HG03045 (cell line): ENCODE measurements at regions not wholly inside any gene's neighbourhood (a gene's known extent, or its start where the extent isn't known, plus 50 kb on each side); places are given as distances from the start of the nearest gene placed in this dataset.
"Not testable (repeated sequence)": the region's sequence is repeated elsewhere in the genome, so short reads cannot be mapped to it uniquely, and the experiment has no call there.

Experiments used
- ATAC-seq: cut with Tn5 transposase; IDR thresholded peaks from one replicate; pipeline ENCODE4 v1.9.1; 2021; ENCODE audit warnings: mild to moderate bottlenecking, moderate library complexity; ENCODE audit not compliant: unreplicated experiment

- no peak for ATAC-seq
Measured at GRCh38 chr11:38060920-38061319, 1462.9 kb upstream of the RAG2 start.

DNA sequence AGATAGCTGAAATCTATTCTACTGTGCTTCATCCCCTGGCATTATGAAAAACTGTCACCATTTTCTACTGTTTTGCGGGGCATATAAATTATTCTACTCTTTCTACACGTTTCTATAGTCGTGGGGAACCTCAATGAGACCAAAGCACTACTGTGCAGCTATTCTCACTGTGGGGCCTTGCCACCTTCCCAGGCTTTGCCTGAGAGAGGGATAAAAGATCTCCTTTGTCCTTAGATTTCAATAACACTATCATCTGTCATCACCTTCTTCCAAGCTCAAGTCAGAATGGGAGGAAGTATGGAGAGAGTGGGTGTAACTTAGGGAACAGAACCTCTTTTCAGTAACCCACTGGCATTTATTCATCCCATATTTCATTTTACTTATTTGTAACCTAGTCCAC is 1462.1 kb upstream of the RAG2 start:
- no peak for ATAC-seq

GRCh38 chr11:38046571-38047135 is 1448.6 kb upstream of the RAG2 start:
- no peak for ATAC-seq

GRCh38 chr11:38043060-38043459 is 1445.0 kb upstream of the RAG2 start:
- ATAC-seq, result no peak

- ATAC-seq, result no peak
Measured at GRCh38 chr11:38038777-38039176, 1440.7 kb upstream of the RAG2 start.

GRCh38 chr11:38019072-38019775 is 1421.2 kb upstream of the RAG2 start:
- ATAC-seq, result no peak

DNA sequence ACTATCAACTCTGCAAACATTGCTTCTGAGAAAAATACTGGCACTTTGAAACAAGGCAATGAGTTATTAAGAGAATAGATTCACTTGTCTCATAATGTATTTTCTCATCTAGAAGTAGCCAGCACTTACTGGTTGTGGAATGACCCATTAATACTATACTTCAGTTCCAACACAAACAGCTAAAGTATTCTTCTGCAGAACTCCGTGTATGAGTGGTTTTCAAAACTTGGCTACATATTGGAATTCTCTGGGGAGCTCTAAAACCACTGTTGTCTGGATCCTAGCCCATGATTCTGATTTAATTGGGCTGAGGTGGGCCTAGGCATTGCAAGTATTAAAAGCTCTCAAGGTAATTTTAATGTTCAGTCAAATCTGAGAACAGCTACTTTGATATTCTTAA is 1416.4 kb upstream of the RAG2 start:
- no peak for ATAC-seq

- no peak for ATAC-seq
Measured at GRCh38 chr11:38013157-38013556, 1415.1 kb upstream of the RAG2 start.

GRCh38 chr11:38011496-38011895 is 1413.5 kb upstream of the RAG2 start:
- ATAC-seq, result no peak

GRCh38 chr11:38009932-38010331 is 1411.9 kb upstream of the RAG2 start:
- ATAC-seq, result no peak

GRCh38 chr11:38006466-38006865 is 1408.4 kb upstream of the RAG2 start:
- no peak for ATAC-seq

DNA sequence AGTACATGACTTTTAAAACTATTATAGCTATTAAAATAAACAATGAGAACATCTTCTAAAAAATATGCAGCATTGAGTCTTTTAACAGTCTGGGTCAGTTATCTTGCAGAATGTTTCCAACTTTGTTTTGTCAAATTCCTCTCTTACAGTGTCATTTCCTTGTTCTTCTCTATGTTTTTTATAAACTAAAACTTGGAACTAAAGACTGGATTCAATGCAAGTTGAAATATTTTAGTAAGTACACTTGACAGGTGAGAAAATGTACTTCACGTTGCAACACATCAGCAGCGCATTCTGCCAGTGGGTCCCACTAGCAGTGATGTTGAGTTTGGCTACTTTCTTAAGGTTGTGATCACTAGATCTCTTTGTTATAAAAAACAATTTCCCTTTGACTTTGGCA is 1407.6 kb upstream of the RAG2 start:
- no peak for ATAC-seq

DNA sequence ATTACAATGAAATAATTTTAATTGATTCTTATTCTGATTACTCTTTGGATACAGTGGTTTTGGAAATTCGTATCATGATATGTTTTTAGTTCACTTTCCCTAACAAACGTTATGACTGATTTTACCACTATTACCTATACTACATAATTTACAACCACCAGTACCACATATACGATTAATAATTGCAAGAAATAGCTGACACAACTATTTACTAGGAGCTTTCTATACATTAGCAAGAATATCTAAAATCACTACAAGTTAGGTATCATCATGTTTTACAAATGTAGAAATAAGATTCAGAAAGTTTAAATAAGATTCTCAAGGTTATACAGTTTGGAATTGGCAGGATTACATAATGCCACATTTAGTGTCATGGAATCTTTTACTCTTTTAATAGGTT is 1401.1 kb upstream of the RAG2 start:
- ATAC-seq, result no peak

DNA sequence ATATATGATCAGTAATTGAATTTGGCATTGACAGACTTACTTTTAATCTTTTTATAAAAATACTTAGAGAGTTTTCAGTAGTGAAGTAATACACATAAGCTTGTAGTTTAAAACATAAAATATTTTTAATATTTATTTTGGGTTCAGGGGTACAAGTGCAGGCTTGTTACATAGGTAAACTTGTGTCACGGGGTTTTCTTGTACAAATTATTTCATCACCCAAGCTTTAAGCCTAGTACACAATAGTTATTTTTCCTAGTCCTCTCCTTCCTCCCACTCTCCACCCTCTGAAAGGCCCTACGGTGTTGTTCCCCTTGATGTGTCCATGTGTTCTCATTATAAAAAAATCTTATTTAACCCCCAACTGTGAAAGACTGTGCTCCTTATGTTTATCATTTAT is 1397.8 kb upstream of the RAG2 start:
- no peak for ATAC-seq

DNA sequence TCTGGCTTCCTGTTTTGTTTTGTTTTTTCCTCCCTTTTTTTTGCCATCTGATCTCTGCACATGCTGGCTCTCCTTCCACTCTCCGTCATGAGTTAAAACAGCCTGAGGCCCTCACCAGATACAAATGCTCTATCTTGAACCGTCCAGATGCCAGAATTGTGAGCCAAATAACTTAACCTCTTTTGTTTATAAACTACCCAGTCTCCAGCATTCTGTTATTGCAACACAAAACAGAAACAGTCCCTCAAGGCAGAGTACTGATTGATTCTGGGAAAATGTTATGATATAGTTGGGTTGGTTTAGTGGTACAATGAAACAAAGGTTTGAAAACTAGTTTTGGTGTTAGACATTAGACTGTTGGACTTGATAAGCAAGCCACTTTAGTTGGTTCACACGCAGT is 1390.0 kb upstream of the RAG2 start:
- ATAC-seq, result no peak

GRCh38 chr11:37984991-37985390 is 1387.0 kb upstream of the RAG2 start:
- no peak for ATAC-seq

DNA sequence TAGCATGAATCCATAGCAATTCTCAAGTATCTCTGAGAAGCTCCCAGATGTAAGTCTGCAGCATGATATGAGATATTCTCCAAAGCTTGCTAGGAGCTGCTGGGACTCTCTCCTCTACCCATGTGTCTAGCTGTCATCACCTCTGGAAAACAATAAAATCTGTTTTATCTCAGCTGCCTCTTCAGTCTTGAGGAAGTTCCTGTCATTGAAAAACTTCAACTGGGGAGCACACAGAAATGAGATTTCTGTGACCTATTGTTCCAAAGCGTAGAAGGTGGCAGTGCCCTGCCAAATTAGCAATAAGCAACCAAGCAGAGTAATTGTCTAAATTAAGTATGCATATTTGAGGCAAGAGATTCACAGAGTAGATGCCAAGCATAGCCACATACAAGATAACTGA is 1380.6 kb upstream of the RAG2 start:
- ATAC-seq, result no peak

DNA sequence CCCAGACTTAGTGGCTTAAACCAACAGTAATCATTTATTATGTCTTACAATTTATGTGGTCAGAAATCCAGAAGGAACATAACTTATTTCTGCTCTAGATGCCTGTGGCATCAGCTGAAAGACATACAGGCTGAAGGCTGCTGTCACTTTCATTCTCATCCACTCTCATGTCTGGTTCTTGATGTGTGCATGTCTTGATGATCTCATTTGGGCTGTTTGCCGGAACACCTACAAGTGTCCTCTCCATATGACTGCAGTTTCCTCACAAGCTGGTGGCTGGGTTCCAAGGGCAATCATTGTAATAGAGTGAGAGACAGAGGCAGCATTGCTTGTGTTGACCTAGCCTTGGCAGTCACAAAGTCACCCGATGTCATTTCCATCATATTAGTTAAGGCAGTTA is 1375.9 kb upstream of the RAG2 start:
- ATAC-seq, result no peak

DNA sequence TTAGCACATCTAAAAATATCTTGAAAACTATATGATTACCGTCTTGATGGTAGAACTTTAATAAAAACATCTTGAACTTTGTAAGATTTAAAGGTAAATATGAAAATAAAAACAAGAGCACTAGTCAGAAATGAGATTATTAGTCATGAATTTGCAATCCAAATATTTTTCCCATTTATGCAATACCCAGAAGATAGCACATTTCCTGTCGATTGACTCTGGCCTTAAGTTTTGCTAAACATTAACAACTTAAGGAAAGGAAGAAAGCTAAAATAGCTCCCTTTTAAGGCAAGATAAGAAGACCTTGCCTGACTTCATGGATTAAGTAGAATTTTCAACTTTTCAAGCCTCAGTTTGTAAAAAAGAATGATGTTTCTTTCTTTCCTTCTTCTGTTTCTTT is 1374.7 kb upstream of the RAG2 start:
- no peak for ATAC-seq

- not testable (repeated sequence) for ATAC-seq
Measured at GRCh38 chr11:37969336-37969735, 1371.3 kb upstream of the RAG2 start.

DNA sequence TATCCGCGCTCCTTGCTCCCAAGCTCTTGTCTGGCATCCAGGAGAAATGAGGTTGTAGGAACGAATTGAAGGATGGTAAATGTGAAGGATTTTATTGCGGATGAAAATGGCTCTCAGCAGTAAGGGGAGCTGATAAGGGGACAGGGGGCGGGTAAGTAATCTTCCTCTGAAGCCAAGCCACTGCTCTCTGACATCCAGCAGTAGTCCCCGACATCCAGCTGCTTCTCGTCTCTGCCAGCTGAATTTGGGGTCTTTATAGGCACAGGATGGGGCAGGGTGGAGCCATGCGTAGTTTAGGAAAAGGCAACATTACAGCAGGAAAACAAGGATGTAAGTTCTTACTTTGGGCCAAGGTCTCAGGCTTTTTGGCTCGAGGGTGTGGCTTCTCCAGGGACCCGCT is 1370.1 kb upstream of the RAG2 start:
- no peak for ATAC-seq

GRCh38 chr11:37967635-37968034 is 1369.6 kb upstream of the RAG2 start:
- ATAC-seq, result no peak

GRCh38 chr11:37963440-37963839 is 1365.4 kb upstream of the RAG2 start:
- no peak for ATAC-seq
